ENCODE measurements at regions not wholly inside any gene's neighbourhood (a gene's known extent, or its start where the extent isn't known, plus 50 kb on each side); places are given as distances from the start of the nearest gene placed in this dataset.

DNA sequence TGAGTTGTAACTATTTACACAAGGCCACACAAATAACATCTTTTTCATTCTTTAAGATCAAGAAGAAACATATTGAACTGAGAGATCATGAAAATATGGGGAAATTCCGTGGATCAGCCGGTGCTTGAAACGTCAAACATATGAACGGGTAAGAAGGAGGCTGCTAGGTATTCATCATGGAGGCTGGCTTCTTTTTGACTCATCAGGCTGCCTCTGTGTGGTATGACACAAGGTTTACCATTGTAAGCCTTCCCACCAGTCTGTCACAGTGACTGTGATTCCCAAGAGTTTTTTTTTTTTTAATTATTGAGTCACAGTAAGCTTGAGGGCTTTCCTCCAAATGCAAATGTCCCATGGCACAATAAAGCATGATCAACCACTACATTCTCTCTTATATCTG, 506.9 kb downstream of the BCL11A start:
- no peak for TF ChIP-seq EZH2phosphoT487 (conservative IDR thresholded peaks at IDR 0.05; ENCODE audit: low read length)
- TF ChIP-seq, protein P1, sequence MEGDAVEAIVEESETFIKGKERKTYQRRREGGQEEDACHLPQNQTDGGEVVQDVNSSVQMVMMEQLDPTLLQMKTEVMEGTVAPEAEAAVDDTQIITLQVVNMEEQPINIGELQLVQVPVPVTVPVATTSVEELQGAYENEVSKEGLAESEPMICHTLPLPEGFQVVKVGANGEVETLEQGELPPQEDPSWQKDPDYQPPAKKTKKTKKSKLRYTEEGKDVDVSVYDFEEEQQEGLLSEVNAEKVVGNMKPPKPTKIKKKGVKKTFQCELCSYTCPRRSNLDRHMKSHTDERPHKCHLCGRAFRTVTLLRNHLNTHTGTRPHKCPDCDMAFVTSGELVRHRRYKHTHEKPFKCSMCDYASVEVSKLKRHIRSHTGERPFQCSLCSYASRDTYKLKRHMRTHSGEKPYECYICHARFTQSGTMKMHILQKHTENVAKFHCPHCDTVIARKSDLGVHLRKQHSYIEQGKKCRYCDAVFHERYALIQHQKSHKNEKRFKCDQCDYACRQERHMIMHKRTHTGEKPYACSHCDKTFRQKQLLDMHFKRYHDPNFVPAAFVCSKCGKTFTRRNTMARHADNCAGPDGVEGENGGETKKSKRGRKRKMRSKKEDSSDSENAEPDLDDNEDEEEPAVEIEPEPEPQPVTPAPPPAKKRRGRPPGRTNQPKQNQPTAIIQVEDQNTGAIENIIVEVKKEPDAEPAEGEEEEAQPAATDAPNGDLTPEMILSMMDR (IDR thresholded peaks at IDR 0.05; ENCODE audit: insufficient read depth, low read length, poor library complexity, severe bottlenecking) = no peak
- H3K79me2 ChIP-seq (ENCODE audit: insufficient read depth, low read length) = no peaks in the 10 kb centered on the region

DNA sequence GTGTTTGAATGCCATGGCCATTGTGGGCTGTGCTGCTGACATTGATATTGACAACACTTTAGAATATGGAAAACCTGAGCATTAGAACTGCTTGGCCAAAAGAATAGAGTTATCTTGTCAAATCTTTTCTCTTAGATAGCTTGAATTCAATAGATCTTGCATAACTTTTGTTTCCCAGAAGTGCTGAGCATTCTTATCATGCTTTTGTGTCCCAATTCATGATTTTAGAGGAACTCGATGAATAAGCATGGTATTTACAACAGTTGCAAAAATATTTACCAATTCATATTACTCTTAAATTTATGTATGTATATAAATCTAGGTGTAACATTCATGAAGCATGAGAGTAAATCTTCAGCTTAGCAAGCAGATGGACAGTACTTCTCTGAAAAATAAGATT, 508.0 kb downstream of the BCL11A start:
- Histone ChIP-seq H4K20me1 (ENCODE audit: low read depth, low read length) (no peaks in the 10 kb centered on the region), H3K27me3 (ENCODE audit: low read length) (no peaks in the 10 kb centered on the region), H3K27ac (ENCODE audit: low read depth, low read length) (no peak overlapping the region), H3F3A (ENCODE audit: insufficient read depth) (no peaks in the 10 kb centered on the region), H3K9me2 (replicated peaks; ENCODE audit: insufficient read depth, low read length) (no peaks in the 10 kb centered on the region), H3K36me3 (ENCODE audit: low read length) (no peaks in the 10 kb centered on the region), H3K4me2 (ENCODE audit: low read depth, low read length, poor library complexity, severe bottlenecking) (no peak overlapping the region), H3K9ac (ENCODE audit: low read length) (no peak overlapping the region), H3K4me3 (ENCODE audit: insufficient read depth, low read length, poor library complexity, severe bottlenecking) (no peak overlapping the region), H2AFZ (ENCODE audit: low read depth, low read length, severe bottlenecking) (no peak overlapping the region), H3K79me2 (ENCODE audit: insufficient read depth, low read length) (no peaks in the 10 kb centered on the region), H3K9me3 (ENCODE audit: insufficient read depth, low read length) (no peaks in the 10 kb centered on the region)
- TF ChIP-seq, protein P1 (IDR thresholded peaks at IDR 0.05; ENCODE audit: insufficient read depth, low read length, poor library complexity, severe bottlenecking) = no peak
- no peak for TF ChIP-seq EZH2phosphoT487 (conservative IDR thresholded peaks at IDR 0.05; ENCODE audit: low read length)

More for the DNA sequence above, 506.9 kb downstream of the BCL11A start:
- H3K4me2 ChIP-seq (ENCODE audit: low read depth, low read length, poor library complexity, severe bottlenecking) = no peak overlapping the region
- no peaks in the 10 kb centered on the region for H3K9me2 ChIP-seq (replicated peaks; ENCODE audit: insufficient read depth, low read length)
- H3K27me3 ChIP-seq (ENCODE audit: low read length) = no peaks in the 10 kb centered on the region
- no peaks in the 10 kb centered on the region for H3K36me3 ChIP-seq (ENCODE audit: low read length)
- no peak overlapping the region for H3K27ac ChIP-seq (ENCODE audit: low read depth, low read length)
- no peak overlapping the region for H2AFZ ChIP-seq (ENCODE audit: low read depth, low read length, severe bottlenecking)
- H4K20me1 ChIP-seq (ENCODE audit: low read depth, low read length) = no peaks in the 10 kb centered on the region
- H3K4me3 ChIP-seq (ENCODE audit: insufficient read depth, low read length, poor library complexity, severe bottlenecking) = no peak overlapping the region
- no peaks in the 10 kb centered on the region for H3K9me3 ChIP-seq (ENCODE audit: insufficient read depth, low read length)
- no peak overlapping the region for H3K9ac ChIP-seq (ENCODE audit: low read length)
- no peaks in the 10 kb centered on the region for H3F3A ChIP-seq (ENCODE audit: insufficient read depth)

DNA sequence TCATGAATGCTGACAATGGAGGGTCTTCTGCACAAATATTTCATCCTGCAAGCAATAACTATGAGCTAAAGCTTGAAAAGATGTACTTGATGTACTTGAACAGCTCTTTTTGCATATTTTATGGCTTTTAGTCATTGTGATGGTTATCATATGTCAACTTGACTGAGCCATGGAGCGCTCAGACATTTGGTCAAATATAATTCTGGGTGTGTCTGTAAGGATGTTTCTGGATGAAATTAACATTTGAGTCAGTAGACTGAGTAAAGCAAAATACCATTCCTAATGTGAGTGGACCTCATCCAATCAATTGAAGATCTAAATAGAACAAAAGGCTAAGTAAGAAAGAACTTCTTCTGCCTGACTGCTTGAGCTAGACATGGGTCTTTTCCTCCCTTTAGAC, 509.0 kb downstream of the BCL11A start:
- H3K4me3 ChIP-seq (ENCODE audit: insufficient read depth, low read length, poor library complexity, severe bottlenecking) = no peak overlapping the region
- no peaks in the 10 kb centered on the region for H3K27me3 ChIP-seq (ENCODE audit: low read length)
- no peaks in the 10 kb centered on the region for H3K9me2 ChIP-seq (replicated peaks; ENCODE audit: insufficient read depth, low read length)
- H3K27ac ChIP-seq (ENCODE audit: low read depth, low read length) = no peak overlapping the region
- H2AFZ ChIP-seq (ENCODE audit: low read depth, low read length, severe bottlenecking) = no peak overlapping the region
- TF ChIP-seq, protein P1 (IDR thresholded peaks at IDR 0.05; ENCODE audit: insufficient read depth, low read length, poor library complexity, severe bottlenecking) = no peak
- TF ChIP-seq EZH2phosphoT487 (conservative IDR thresholded peaks at IDR 0.05; ENCODE audit: low read length) = no peak
- H3F3A ChIP-seq (ENCODE audit: insufficient read depth) = no peaks in the 10 kb centered on the region
- H3K36me3 ChIP-seq (ENCODE audit: low read length) = no peaks in the 10 kb centered on the region
- H4K20me1 ChIP-seq (ENCODE audit: low read depth, low read length) = no peaks in the 10 kb centered on the region
- H3K79me2 ChIP-seq (ENCODE audit: insufficient read depth, low read length) = no peaks in the 10 kb centered on the region
- no peak overlapping the region for H3K9ac ChIP-seq (ENCODE audit: low read length)
- no peaks in the 10 kb centered on the region for H3K9me3 ChIP-seq (ENCODE audit: insufficient read depth, low read length)
- no peak overlapping the region for H3K4me2 ChIP-seq (ENCODE audit: low read depth, low read length, poor library complexity, severe bottlenecking)
